MCF 10A (cell line): ENCODE measurements at regions not wholly inside any gene's neighbourhood (a gene's known extent, or its start where the extent isn't known, plus 50 kb on each side); places are given as distances from the start of the nearest gene placed in this dataset.

ENCODE experiments used
- BruUV-seq: library from RNA; stranded (reverse); fragments of 400-500 nt; replicated peaks from 2 replicates; lab custom pipeline; 2021; lab: Mats Ljungman, UMichigan
- CTCF ChIA-PET: fragments of 300-600 bp; sonication (Branson Sonifier 250); formaldehyde crosslinking; extraction: SDS; loops from one replicate; lab custom pipeline; 2021; ENCODE audit warnings: antibody characterized with exemption, inconsistent platforms; lab: Yijun Ruan, JAX
- POLR2A ChIA-PET: fragments of 300-600, 350-650 bp; sonication (Branson Sonifier 250); formaldehyde crosslinking; extraction: SDS; loops from one replicate; lab custom pipeline; 2020; ENCODE audit warnings: antibody characterized with exemption, inconsistent platforms; lab: Yijun Ruan, JAX
- DNase-seq: peaks from one replicate; pipeline ENCODE4 v3.0.0-alpha.2; 2018; ENCODE audit not compliant: unreplicated experiment
- H3K27ac Mint-ChIP-seq: one replicate; pipeline ENCODE4 v1.8.0; 2022; ENCODE audit warnings: mild to moderate bottlenecking, low read depth, mixed read lengths; ENCODE audit not compliant: unreplicated experiment
- H3K27me3 Mint-ChIP-seq: one replicate; pipeline ENCODE4 v1.8.0; 2022; ENCODE audit warnings: mixed read lengths; ENCODE audit not compliant: insufficient read depth, unreplicated experiment
- H3K36me3 Mint-ChIP-seq: one replicate; pipeline ENCODE4 v1.8.0; 2022; ENCODE audit warnings: mild to moderate bottlenecking, moderate library complexity, mixed read lengths; ENCODE audit not compliant: insufficient read depth, unreplicated experiment
- H3K4me1 Mint-ChIP-seq: one replicate; pipeline ENCODE4 v1.8.0; 2022; ENCODE audit warnings: mixed read lengths; ENCODE audit not compliant: insufficient read depth, unreplicated experiment
- H3K4me3 Mint-ChIP-seq: one replicate; pipeline ENCODE4 v1.8.0; 2022; ENCODE audit warnings: mild to moderate bottlenecking, moderate library complexity, mixed read lengths; ENCODE audit not compliant: unreplicated experiment
- H3K9me3 Mint-ChIP-seq: one replicate; pipeline ENCODE4 v1.8.0; 2022; ENCODE audit warnings: mixed read lengths; ENCODE audit not compliant: unreplicated experiment
- intact Hi-C: fragments of 100-400 bp; cut with micrococcal nuclease; formaldehyde crosslinking; loops from 2 replicates; pipeline ENCODE4 v1.14.1; 2022
- TF ChIP-seq, protein P1 (sequence below): fragments of 200-600 bp; IDR thresholded peaks from one replicate; pipeline ENCODE4 v1.8.0; 2022; ENCODE audit warnings: antibody characterized with exemption, mild to moderate bottlenecking; ENCODE audit not compliant: unreplicated experiment

DNA sequence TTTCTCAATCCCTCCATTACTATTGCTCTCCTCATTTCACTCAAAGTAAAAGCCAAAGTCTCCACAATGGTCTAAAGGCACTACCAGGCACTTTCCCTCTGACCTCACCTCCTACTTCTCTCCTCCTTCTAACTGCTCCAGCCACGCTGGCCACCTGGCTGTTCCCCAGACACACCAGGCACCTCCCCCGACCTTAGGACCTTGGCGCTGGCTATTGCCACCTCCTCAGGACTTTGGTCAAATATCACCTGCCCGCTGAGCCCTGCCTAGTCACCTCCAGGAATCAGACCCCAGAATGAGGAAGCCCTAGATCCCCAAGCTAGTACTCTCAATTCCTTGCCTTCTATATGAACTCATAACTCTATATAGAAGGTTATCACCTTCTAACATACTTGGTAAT, 66.2 kb upstream of the STEAP1B start:
- CTCF ChIA-PET: interaction anchor here (14.7 kb wide), 1 partner anchor 164 kb away, joined by 544 read pairs; the partner anchor contains the start of gene IL6
- POLR2A ChIA-PET: no interaction called here
- no peak for DNase-seq
- no TSS peak for BruUV-seq
- H3K4me3 Mint-ChIP-seq: no peak overlapping the region
- H3K4me1 Mint-ChIP-seq: peaks cover 39% of the 10 kb centered on the region
- H3K9me3 Mint-ChIP-seq: no peaks in the 10 kb centered on the region
- TF ChIP-seq, protein P1, sequence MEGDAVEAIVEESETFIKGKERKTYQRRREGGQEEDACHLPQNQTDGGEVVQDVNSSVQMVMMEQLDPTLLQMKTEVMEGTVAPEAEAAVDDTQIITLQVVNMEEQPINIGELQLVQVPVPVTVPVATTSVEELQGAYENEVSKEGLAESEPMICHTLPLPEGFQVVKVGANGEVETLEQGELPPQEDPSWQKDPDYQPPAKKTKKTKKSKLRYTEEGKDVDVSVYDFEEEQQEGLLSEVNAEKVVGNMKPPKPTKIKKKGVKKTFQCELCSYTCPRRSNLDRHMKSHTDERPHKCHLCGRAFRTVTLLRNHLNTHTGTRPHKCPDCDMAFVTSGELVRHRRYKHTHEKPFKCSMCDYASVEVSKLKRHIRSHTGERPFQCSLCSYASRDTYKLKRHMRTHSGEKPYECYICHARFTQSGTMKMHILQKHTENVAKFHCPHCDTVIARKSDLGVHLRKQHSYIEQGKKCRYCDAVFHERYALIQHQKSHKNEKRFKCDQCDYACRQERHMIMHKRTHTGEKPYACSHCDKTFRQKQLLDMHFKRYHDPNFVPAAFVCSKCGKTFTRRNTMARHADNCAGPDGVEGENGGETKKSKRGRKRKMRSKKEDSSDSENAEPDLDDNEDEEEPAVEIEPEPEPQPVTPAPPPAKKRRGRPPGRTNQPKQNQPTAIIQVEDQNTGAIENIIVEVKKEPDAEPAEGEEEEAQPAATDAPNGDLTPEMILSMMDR: no peak
- H3K27me3 Mint-ChIP-seq: no peaks in the 10 kb centered on the region
- H3K36me3 Mint-ChIP-seq: no peaks in the 10 kb centered on the region
- no peak overlapping the region for H3K27ac Mint-ChIP-seq
- intact Hi-C loops: no loop called here

DNA sequence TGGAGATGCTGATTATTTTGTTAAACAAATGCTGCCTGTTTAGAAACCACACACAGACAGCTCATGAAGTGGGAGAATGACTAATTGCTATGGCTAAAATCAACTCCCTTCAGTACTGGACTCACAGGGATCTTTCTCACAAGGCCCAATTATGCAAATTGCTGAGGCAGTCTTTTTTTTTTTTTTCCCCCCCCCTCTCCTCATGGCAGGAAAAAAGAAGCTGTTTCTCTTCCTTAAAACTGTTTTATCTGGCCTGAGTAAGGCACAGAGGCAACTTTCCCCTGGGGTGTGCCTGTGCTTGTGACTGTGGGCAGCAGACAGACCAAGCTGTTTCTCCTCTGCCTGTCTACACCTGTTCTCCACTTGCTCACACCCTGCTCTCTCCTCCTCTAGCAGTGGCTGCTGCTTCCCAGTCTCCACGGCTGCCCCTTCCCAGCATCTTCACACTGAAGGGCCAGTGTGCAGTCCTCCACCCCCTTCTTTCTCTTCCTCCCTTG, 65.4 kb upstream of the STEAP1B start:
- no peaks in the 10 kb centered on the region for H3K36me3 Mint-ChIP-seq
- peak overlapping the region; percentile 40 for H3K27ac Mint-ChIP-seq
- H3K4me1 Mint-ChIP-seq: peaks cover 40% of the 10 kb centered on the region
- no peaks in the 10 kb centered on the region for H3K27me3 Mint-ChIP-seq
- TF ChIP-seq, protein P1: no peak
- intact Hi-C loops: loop anchor here (1.0 kb wide), 1 partner anchor 12 kb away; no protein-coding TSS in a partner anchor
- peak; percentile 70 for DNase-seq
- no peaks in the 10 kb centered on the region for H3K9me3 Mint-ChIP-seq
- CTCF ChIA-PET: interaction anchor here (8.9 to 14.7 kb wide), 2 partner anchors 164 to 490 kb away, joined by 120 to 544 read pairs; partner anchors contain the start of gene IL6
- POLR2A ChIA-PET: interaction anchor here (0.9 to 1.3 kb wide), 2 partner anchors 12 to 167 kb away, joined by 3 to 4 read pairs; no protein-coding TSS in a partner anchor
- H3K4me3 Mint-ChIP-seq: no peak overlapping the region
- BruUV-seq: no TSS peak

GRCh38 chr7:22564511-22565045, 64.6 kb upstream of the STEAP1B start:
- H3K4me3 Mint-ChIP-seq: no peak overlapping the region
- H3K9me3 Mint-ChIP-seq: no peaks in the 10 kb centered on the region
- intact Hi-C loops: loop anchor here (1.0 kb wide), 1 partner anchor 13 kb away; no protein-coding TSS in a partner anchor

More at GRCh38 chr7:22564511-22565045, 64.6 kb upstream of the STEAP1B start:
- peaks cover 40% of the 10 kb centered on the region for H3K4me1 Mint-ChIP-seq
- H3K27me3 Mint-ChIP-seq: no peaks in the 10 kb centered on the region
- peak; percentile 93 for DNase-seq
- POLR2A ChIA-PET: interaction anchor here (0.9 to 1.7 kb wide), 5 partner anchors 13 to 168 kb away, joined by 3 to 7 read pairs (median 3); partner anchors contain the start of gene IL6
- TF ChIP-seq, protein P1: no peak
- CTCF ChIA-PET: interaction anchor here (1.3 to 14.7 kb wide), 4 partner anchors 13 to 491 kb away, joined by 5 to 544 read pairs (median 62); partner anchors contain the start of gene IL6
- no TSS peak for BruUV-seq
- no peaks in the 10 kb centered on the region for H3K36me3 Mint-ChIP-seq
- H3K27ac Mint-ChIP-seq: no peak overlapping the region
